HepG2 (cell line): ENCODE measurements at regions not wholly inside any gene's neighbourhood (a gene's known extent, or its start where the extent isn't known, plus 50 kb on each side); places are given as distances from the start of the nearest gene placed in this dataset.

ENCODE experiments used
- ATAC-seq: fragments of 200-7000 bp; cut with Tn5 transposase; 3 replicates; pipeline ENCODE4 v1.9.1; 2020; ENCODE audit warnings: mild to moderate bottlenecking, moderate library complexity
- BruUV-seq: library from RNA; stranded (reverse); fragments of 400-500 nt; replicated peaks from 2 replicates; lab custom pipeline; 2021; lab: Mats Ljungman, UMichigan
- CTCF ChIA-PET: fragments of 300-600 bp; formaldehyde crosslinking; extraction: SDS; loops from one replicate; lab custom pipeline; 2021; ENCODE audit warnings: low total read pairs, inconsistent platforms, low intra/inter-chr PET ratio; lab: Yijun Ruan, JAX
- POLR2A ChIA-PET: fragments of 350-600 bp; sonication (Branson Sonifier 250); formaldehyde crosslinking; loops from one replicate; lab custom pipeline; 2020; ENCODE audit warnings: antibody characterized with exemption, inconsistent platforms; lab: Yijun Ruan, JAX
- DNase-seq: peaks from one replicate; pipeline ENCODE4 v3.0.0-alpha.2; 2015; ENCODE audit warnings: low spot score
- FAIRE-seq: peaks from 3 replicates; lab custom pipeline; 2011; peaks lifted over from hg19 to GRCh38; lab: Jason Lieb, UNC
- H2AFZ ChIP-seq: one replicate; pipeline ENCODE4 v1.6.1; 2011; ENCODE audit warnings: low read length, inconsistent platforms
- H3K27ac ChIP-seq: fragments of 300-600 bp; 3 replicates; pipeline ENCODE4 v1.8.0; 2011; ENCODE audit warnings: mixed run types, mild to moderate bottlenecking, mixed read lengths, low read length, inconsistent platforms; ENCODE audit not compliant: insufficient read depth; ENCODE audit errors: extremely low read length
- H3K27me3 ChIP-seq, 2 experiments: fragments of 200-600 bp in 1 of 2; 2 replicates in 1 of 2; 3 replicates in 1 of 2; pipeline versions ENCODE4 v1.6.0 to v1.8.0; 2011; ENCODE audit warnings: low read length in 2 of 2, mild to moderate bottlenecking in 2 of 2, moderate library complexity in 2 of 2, inconsistent platforms in 1 of 2; ENCODE audit not compliant: insufficient read depth in 2 of 2, control insufficient read depth in 1 of 2
- H3K36me3 ChIP-seq, 2 experiments: fragments of 200-600 bp in 1 of 2; replicated peaks in 1 of 2; 2 replicates in 1 of 2; 3 replicates in 1 of 2; pipeline versions ENCODE4 v1.5.1 to v1.8.0; 2011; ENCODE audit warnings: low read length in 2 of 2, inconsistent platforms in 1 of 2; ENCODE audit not compliant: insufficient read depth in 2 of 2, control insufficient read depth in 1 of 2
- H3K4me1 ChIP-seq: 2 replicates; pipeline ENCODE4 v1.5.1; 2012; ENCODE audit warnings: low read length, inconsistent platforms; ENCODE audit not compliant: insufficient read depth
- H3K4me2 ChIP-seq: 2 replicates; pipeline ENCODE4 v1.6.0; 2011; ENCODE audit warnings: low read depth, low read length, inconsistent platforms
- H3K4me3 ChIP-seq, 3 experiments: fragments of 200-600 bp in 1 of 3; sonication (generic), shearing (Covaris generic) in 1 of 3; replicated peaks in 1 of 3; 2 replicates each; pipeline ENCODE4 v1.5.1; 2011 to 2016; ENCODE audit warnings: low read length in 3 of 3, inconsistent platforms in 2 of 3, low read depth in 2 of 3, mild to moderate bottlenecking in 2 of 3, control low read depth in 1 of 3, mixed read lengths in 1 of 3; ENCODE audit not compliant: insufficient read depth in 1 of 3
- H3K79me2 ChIP-seq: one replicate; pipeline ENCODE4 v1.6.1; 2011; ENCODE audit warnings: low read length, inconsistent platforms; ENCODE audit not compliant: insufficient read depth
- H3K9ac ChIP-seq: 2 replicates; pipeline ENCODE4 v1.6.0; 2011; ENCODE audit warnings: mild to moderate bottlenecking, low read depth, low read length, inconsistent platforms; ENCODE audit not compliant: insufficient read depth
- H3K9me3 ChIP-seq: 2 replicates; pipeline ENCODE4 v1.5.1; 2012; ENCODE audit warnings: mild to moderate bottlenecking, low read length
- H4K20me1 ChIP-seq: 2 replicates; pipeline ENCODE4 v1.6.0; 2011; ENCODE audit warnings: inconsistent platforms, mild to moderate bottlenecking, low read length, moderate library complexity; ENCODE audit not compliant: insufficient read depth
- FOXA1 ChIP-seq, 2 experiments: fragments of 450-650 bp in 1 of 2; sonication (generic) in 1 of 2; formaldehyde crosslinking in 1 of 2; IDR thresholded peaks; 2 replicates each; pipeline versions ENCODE4 v1.4.0 to v1.6.1; 2016 to 2020; ENCODE audit warnings: missing genetic modification reagents in 1 of 2
- MATR3 ChIP-seq: sonication (generic); formaldehyde crosslinking; IDR thresholded peaks from 2 replicates; pipeline ENCODE4 v1.4.0; 2020; ENCODE audit warnings: missing genetic modification reagents
- NFAT5 ChIP-seq: sonication (generic); formaldehyde crosslinking; IDR thresholded peaks from 2 replicates; pipeline ENCODE4 v1.4.0; 2020; ENCODE audit warnings: missing genetic modification reagents
- SNAI1 ChIP-seq: sonication (generic); formaldehyde crosslinking; IDR thresholded peaks from 2 replicates; pipeline ENCODE4 v1.5.0; 2020; ENCODE audit warnings: mild to moderate bottlenecking, missing genetic modification reagents, borderline replicate concordance
- WGBS: methylation state at CpG from one replicate; pipeline ENCODE4 v1.1.6; 2017; ENCODE audit warnings: low lambda C conversion rate; 5-methylcytosine and 5-hydroxymethylcytosine counted together
- in situ Hi-C: cut with HindIII; loops from 2 replicates; pipeline ENCODE4 v1.10.0; 2017; ENCODE audit warnings: low pct_unique_long_range_greater_than_20kb; ENCODE audit not compliant: extremely low pct_ligation_motif_present
- intact Hi-C: fragments of 100-400 bp; cut with micrococcal nuclease; formaldehyde crosslinking; loops from one replicate; pipeline ENCODE4 v1.10.0; 2022; ENCODE audit not compliant: unreplicated experiment

DNA sequence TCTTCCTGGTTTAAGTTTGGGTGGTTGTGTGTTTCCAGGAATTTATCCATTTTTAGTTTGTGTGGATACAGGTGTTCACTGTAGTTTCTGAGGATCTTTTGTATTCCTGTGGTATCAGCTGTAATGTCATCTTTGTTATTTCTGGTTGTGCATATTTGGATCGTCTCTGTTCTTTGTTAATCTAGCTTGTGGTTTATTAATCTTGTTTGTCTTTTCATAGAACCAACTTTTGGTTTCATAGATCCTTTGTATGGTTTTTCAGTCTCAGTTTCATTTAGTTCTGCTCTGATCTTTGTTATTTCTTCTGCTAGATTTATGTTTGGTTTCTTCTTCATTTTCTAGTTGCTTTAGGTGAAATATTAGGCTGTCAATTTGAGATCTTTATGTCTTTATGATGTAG is 202.4 kb upstream of the ZSWIM2 start:
- no peak overlapping the region for H3K27ac ChIP-seq
- in situ Hi-C loops (no loop called here), intact Hi-C loops (no loop called here)
- no peaks in the 10 kb centered on the region for H3K9me3 ChIP-seq
- no TSS peak for BruUV-seq
- POLR2A ChIA-PET = no interaction called here
- H3K36me3 ChIP-seq = no peaks in the 10 kb centered on the region
- TF ChIP-seq NFAT5 (CRISPR knock-in tag) (no peak), MATR3 (CRISPR knock-in tag) (no peak), SNAI1 (no peak), FOXA1 (IDR thresholded peaks at IDR 0.05) (no peak), FOXA1 (CRISPR knock-in tag; IDR thresholded peaks at IDR 0.05) (no peak)
- H3K4me2 ChIP-seq = no peak overlapping the region
- no peak overlapping the region for H2AFZ ChIP-seq
- no peaks in the 10 kb centered on the region for H4K20me1 ChIP-seq
- no peak for ATAC-seq
- H3K79me2 ChIP-seq = no peaks in the 10 kb centered on the region
- H3K4me1 ChIP-seq = no peaks in the 10 kb centered on the region
- 4% methylated on average over 1 of the region's 1 CpG for WGBS
- FAIRE-seq = no peak
- no peak overlapping the region for H3K9ac ChIP-seq
- no peak for DNase-seq
- no peak overlapping the region for H3K4me3 ChIP-seq
- CTCF ChIA-PET = no interaction called here
- no peaks in the 10 kb centered on the region for H3K27me3 ChIP-seq
